SK-N-MC (cell line): ENCODE measurements at regions not wholly inside any gene's neighbourhood (a gene's known extent, or its start where the extent isn't known, plus 50 kb on each side); places are given as distances from the start of the nearest gene placed in this dataset.

Experiments used
- EZH2 ChIP-seq: fragments of 200-600 bp; sonication (generic); IDR thresholded peaks from one replicate; pipeline ENCODE4 v1.6.1; 2017; ENCODE audit warnings: antibody characterized with exemption
- FOXP2 ChIP-seq: optimal IDR thresholded peaks from 2 replicates; pipeline ENCODE3; 2011; ENCODE audit warnings: mild to moderate bottlenecking, moderate library complexity; ENCODE audit not compliant: insufficient read depth; ENCODE audit errors: extremely low read length, control extremely low read depth
- POLR2AphosphoS5 ChIP-seq: IDR thresholded peaks from 2 replicates; pipeline ENCODE4 v1.6.1; 2012; ENCODE audit warnings: mild to moderate bottlenecking, low read depth, low read length, borderline replicate concordance

- no peak for TF ChIP-seq POLR2AphosphoS5
- no peak for TF ChIP-seq EZH2
- no peak for TF ChIP-seq FOXP2
These were observed 56.6 kb upstream of the ANK3 start for GRCh38 chr10:60446070-60446833.
